ENCODE measurements at regions not wholly inside any gene's neighbourhood (a gene's known extent, or its start where the extent isn't known, plus 50 kb on each side); places are given as distances from the start of the nearest gene placed in this dataset.
A peak's percentile ranks its signal among the peaks of the same experiment; 100 is the strongest.

GRCh38 chr5:131019601-131020315 is 145.3 kb downstream of the HINT1 start:
- no CpG with 5 or more reads among the region's 6 CpGs for WGBS (ENCODE audit: extremely low coverage, insufficient read length, low lambda C conversion rate)
- no peak overlapping the region for H3K4me3 Mint-ChIP-seq
- no peaks in the 10 kb centered on the region for H4K20me1 ChIP-seq (ENCODE audit: control insufficient read depth, insufficient read depth, insufficient read length)

More at GRCh38 chr5:131019601-131020315, 145.3 kb downstream of the HINT1 start:
- H3K79me2 ChIP-seq (ENCODE audit: insufficient read depth, low read length), result no peaks in the 10 kb centered on the region
- H3K79me1 ChIP-seq (ENCODE audit: insufficient read depth, low read depth, low read length, poor library complexity, severe bottlenecking), result no peaks in the 10 kb centered on the region
- H3K23ac ChIP-seq (ENCODE audit: insufficient read length, low read depth, low read length), result no peak overlapping the region
- no peak overlapping the region for H2BK12ac ChIP-seq (ENCODE audit: insufficient read length, low read depth, low read length)
- no peak overlapping the region for H3K56ac ChIP-seq (ENCODE audit: insufficient read length, low read depth, low read length)
- TF ChIP-seq, protein P1, sequence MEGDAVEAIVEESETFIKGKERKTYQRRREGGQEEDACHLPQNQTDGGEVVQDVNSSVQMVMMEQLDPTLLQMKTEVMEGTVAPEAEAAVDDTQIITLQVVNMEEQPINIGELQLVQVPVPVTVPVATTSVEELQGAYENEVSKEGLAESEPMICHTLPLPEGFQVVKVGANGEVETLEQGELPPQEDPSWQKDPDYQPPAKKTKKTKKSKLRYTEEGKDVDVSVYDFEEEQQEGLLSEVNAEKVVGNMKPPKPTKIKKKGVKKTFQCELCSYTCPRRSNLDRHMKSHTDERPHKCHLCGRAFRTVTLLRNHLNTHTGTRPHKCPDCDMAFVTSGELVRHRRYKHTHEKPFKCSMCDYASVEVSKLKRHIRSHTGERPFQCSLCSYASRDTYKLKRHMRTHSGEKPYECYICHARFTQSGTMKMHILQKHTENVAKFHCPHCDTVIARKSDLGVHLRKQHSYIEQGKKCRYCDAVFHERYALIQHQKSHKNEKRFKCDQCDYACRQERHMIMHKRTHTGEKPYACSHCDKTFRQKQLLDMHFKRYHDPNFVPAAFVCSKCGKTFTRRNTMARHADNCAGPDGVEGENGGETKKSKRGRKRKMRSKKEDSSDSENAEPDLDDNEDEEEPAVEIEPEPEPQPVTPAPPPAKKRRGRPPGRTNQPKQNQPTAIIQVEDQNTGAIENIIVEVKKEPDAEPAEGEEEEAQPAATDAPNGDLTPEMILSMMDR (conservative IDR thresholded peaks at IDR 0.05), result no peak
- H2AK5ac ChIP-seq (ENCODE audit: insufficient read length, low read length), result no peak overlapping the region
- no peaks in the 10 kb centered on the region for H3K23me2 ChIP-seq (ENCODE audit: insufficient read length, low read depth, low read length, poor library complexity, severe bottlenecking)
- Mint-ChIP-seq H3K27me3 (ENCODE audit: low read depth) (no peaks in the 10 kb centered on the region), H3K4me1 (no peaks in the 10 kb centered on the region), H3K36me3 (ENCODE audit: insufficient read depth in 1 of 3, low read depth in 3 of 3) (no peaks in the 10 kb centered on the region; a peak in 2 of 7 replicates), H3K27ac (no peak overlapping the region), H3K9me3 (peaks cover 9% of the 10 kb centered on the region in 2 experiments)
- H2BK20ac ChIP-seq (ENCODE audit: low read depth, low read length, poor library complexity, severe bottlenecking), result no peak overlapping the region
- H3K18ac ChIP-seq (ENCODE audit: insufficient read length, low read depth, low read length), result no peak overlapping the region
- H3K27me3 ChIP-seq (ENCODE audit: insufficient read depth, low read length), result no peaks in the 10 kb centered on the region
- no peak overlapping the region for H3K27ac ChIP-seq (ENCODE audit: insufficient read length, low read depth, low read length)
- H3K9ac ChIP-seq (ENCODE audit: extremely low read depth, insufficient read length, low read length), result no peak overlapping the region
- H2BK5ac ChIP-seq (ENCODE audit: insufficient read length, low read length), result no peak overlapping the region
- H3K14ac ChIP-seq (ENCODE audit: insufficient read depth, low read length), result no peak overlapping the region
- no peak overlapping the region for H4K8ac ChIP-seq (replicated peaks; ENCODE audit: insufficient read length, low read depth, low read length)
- no peak overlapping the region for H2BK15ac ChIP-seq (ENCODE audit: low read depth, low read length)
- no peak overlapping the region for H3T11ph ChIP-seq (ENCODE audit: low read length)
- H2AFZ ChIP-seq (ENCODE audit: low read length), result no peak overlapping the region
- no peak overlapping the region for H3K4me2 ChIP-seq (ENCODE audit: insufficient read depth, insufficient read length, low read length)
- no peak overlapping the region for H2BK120ac ChIP-seq (ENCODE audit: low read depth, low read length, poor library complexity, severe bottlenecking)
- no peaks in the 10 kb centered on the region for H3K9me3 ChIP-seq (ENCODE audit: control insufficient read depth, low read depth, low read length)
- no peak overlapping the region for H4K5ac ChIP-seq (ENCODE audit: insufficient read length, low read depth, low read length)
- no peak overlapping the region for H4K91ac ChIP-seq (ENCODE audit: insufficient read length, low read depth, low read length)
- no peak overlapping the region for H3K4ac ChIP-seq (ENCODE audit: low read depth, low read length)
- no peaks in the 10 kb centered on the region for H3K4me1 ChIP-seq (ENCODE audit: insufficient read depth, low read length)
- peak; percentile 38 for DNase-seq
